CD4-positive, alpha-beta T cell (primary cell): ENCODE measurements at regions not wholly inside any gene's neighbourhood (a gene's known extent, or its start where the extent isn't known, plus 50 kb on each side); places are given as distances from the start of the nearest gene placed in this dataset.

Experiments
- ATAC-seq: fragments of 200-7000 bp; cut with Tn5 transposase; one replicate; pipeline ENCODE4 v1.10.0; 2022; ENCODE audit warnings: mild to moderate bottlenecking; ENCODE audit not compliant: poor library complexity
- CTCF ChIA-PET: fragments of 350-600 bp; sonication (Branson Sonifier 250); formaldehyde crosslinking; loops from one replicate; lab custom pipeline; 2021; ENCODE audit warnings: antibody characterized with exemption, inconsistent platforms; lab: Charles Lee
- POLR2A ChIA-PET: fragments of 350-600 bp; sonication (Branson Sonifier 250); formaldehyde crosslinking; loops from one replicate; lab custom pipeline; 2021; ENCODE audit warnings: antibody characterized with exemption, inconsistent platforms; lab: Charles Lee
- DNase-seq, 14 experiments: peaks; one replicate each; pipeline ENCODE4 v3.0.0-alpha.2; 2013 to 2020; ENCODE audit warnings: mixed read lengths in 2 of 14
- H3K27ac ChIP-seq, 2 donors: one replicate each; pipeline versions ENCODE4 v1.5.1 to v1.7.0; 2013; ENCODE audit warnings: low read length in 2 of 2, low read depth in 1 of 2, mild to moderate bottlenecking in 1 of 2
- H3K27me3 ChIP-seq, 2 experiments: 1 replicate in 1 of 2; 2 replicates in 1 of 2; pipeline versions ENCODE4 v1.6.1 to v1.7.0; 2013; ENCODE audit warnings: low read length in 2 of 2, control low read depth in 1 of 2, mild to moderate bottlenecking in 1 of 2, moderate library complexity in 1 of 2; ENCODE audit not compliant: insufficient read depth in 2 of 2, control insufficient read depth in 1 of 2
- H3K36me3 ChIP-seq: one replicate; pipeline ENCODE4 v1.6.1; 2013; ENCODE audit warnings: low read length, control low read depth; ENCODE audit not compliant: insufficient read depth
- H3K4me1 ChIP-seq: one replicate; pipeline ENCODE4 v1.6.1; 2013; ENCODE audit warnings: low read length, control low read depth; ENCODE audit not compliant: insufficient read depth
- H3K4me3 ChIP-seq: one replicate; pipeline ENCODE4 v1.5.1; 2013; ENCODE audit warnings: mild to moderate bottlenecking, low read length, moderate library complexity
- H3K9me3 ChIP-seq, 2 experiments: 1 replicate in 1 of 2; 2 replicates in 1 of 2; pipeline versions ENCODE4 v1.6.1 to v1.7.0; 2013; ENCODE audit warnings: low read length in 2 of 2, mild to moderate bottlenecking in 2 of 2, control low read depth in 1 of 2, moderate library complexity in 1 of 2; ENCODE audit not compliant: control insufficient read depth in 1 of 2, insufficient read depth in 1 of 2
- H3K27ac Mint-ChIP-seq: one replicate; pipeline ENCODE4 v1.8.0; 2020; ENCODE audit warnings: mixed read lengths
- H3K27me3 Mint-ChIP-seq: one replicate; pipeline ENCODE4 v1.8.0; 2021; ENCODE audit warnings: mixed read lengths
- H3K36me3 Mint-ChIP-seq: one replicate; pipeline ENCODE4 v1.8.0; 2021; ENCODE audit warnings: low read depth, mixed read lengths
- H3K4me1 Mint-ChIP-seq: one replicate; pipeline ENCODE4 v1.8.0; 2021; ENCODE audit warnings: low read depth, mixed read lengths
- H3K4me3 Mint-ChIP-seq: one replicate; pipeline ENCODE4 v1.8.0; 2020; ENCODE audit warnings: mild to moderate bottlenecking, mixed read lengths
- H3K9me3 Mint-ChIP-seq: one replicate; pipeline ENCODE4 v1.8.0; 2020; ENCODE audit warnings: mixed read lengths
- intact Hi-C, 2 experiments: fragments of 100-400 bp; cut with DNase I in 1 of 2; cut with micrococcal nuclease in 1 of 2; formaldehyde crosslinking; loops; one replicate each; pipeline versions ENCODE4 v1.15.1 to v1.9.0; 2023 to 2025; cut with DNase I, micrococcal nuclease
- TF ChIP-seq, protein P1 (sequence below): fragments of 200-600 bp; IDR thresholded peaks from one replicate; pipeline ENCODE4 v1.8.0; 2022; ENCODE audit warnings: antibody characterized with exemption, mild to moderate bottlenecking

DNA sequence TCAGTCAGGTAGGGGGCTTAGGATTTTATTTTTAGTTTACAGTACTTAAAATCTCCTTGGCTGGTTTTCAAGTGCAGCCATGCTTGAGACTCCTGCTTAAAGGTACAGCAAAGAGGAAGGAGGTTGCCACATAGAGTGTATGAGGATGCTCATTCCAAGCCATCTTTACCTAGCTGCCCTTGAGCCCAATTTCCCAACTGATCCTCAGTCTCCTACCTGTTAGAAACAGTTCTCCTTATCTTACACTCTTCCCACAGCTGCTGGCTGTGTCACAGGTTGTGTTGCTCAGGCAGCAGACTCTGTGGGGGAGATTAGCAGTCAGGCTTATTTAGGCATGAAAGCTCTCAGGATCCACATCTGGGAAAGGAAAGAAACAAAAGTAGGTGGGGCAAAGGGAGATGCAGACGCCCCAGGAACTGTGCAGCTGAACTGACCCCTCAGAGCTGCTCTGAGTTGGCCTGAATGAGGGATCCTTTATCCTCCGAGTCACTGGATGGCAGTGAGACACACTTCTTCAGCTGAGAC lies 95.1 kb downstream of the NMUR2 start:
- no peaks in the 10 kb centered on the region for H3K27me3 ChIP-seq
- no peak for DNase-seq
- H3K27me3 Mint-ChIP-seq, result peaks cover 18% of the 10 kb centered on the region
- H3K4me1 ChIP-seq, result no peaks in the 10 kb centered on the region
- ChIA-PET POLR2A (no interaction called here), CTCF (no interaction called here)
- H3K27ac Mint-ChIP-seq, result no peak overlapping the region
- ATAC-seq, result no peak
- H3K9me3 ChIP-seq, result no peaks in the 10 kb centered on the region
- TF ChIP-seq, protein P1, sequence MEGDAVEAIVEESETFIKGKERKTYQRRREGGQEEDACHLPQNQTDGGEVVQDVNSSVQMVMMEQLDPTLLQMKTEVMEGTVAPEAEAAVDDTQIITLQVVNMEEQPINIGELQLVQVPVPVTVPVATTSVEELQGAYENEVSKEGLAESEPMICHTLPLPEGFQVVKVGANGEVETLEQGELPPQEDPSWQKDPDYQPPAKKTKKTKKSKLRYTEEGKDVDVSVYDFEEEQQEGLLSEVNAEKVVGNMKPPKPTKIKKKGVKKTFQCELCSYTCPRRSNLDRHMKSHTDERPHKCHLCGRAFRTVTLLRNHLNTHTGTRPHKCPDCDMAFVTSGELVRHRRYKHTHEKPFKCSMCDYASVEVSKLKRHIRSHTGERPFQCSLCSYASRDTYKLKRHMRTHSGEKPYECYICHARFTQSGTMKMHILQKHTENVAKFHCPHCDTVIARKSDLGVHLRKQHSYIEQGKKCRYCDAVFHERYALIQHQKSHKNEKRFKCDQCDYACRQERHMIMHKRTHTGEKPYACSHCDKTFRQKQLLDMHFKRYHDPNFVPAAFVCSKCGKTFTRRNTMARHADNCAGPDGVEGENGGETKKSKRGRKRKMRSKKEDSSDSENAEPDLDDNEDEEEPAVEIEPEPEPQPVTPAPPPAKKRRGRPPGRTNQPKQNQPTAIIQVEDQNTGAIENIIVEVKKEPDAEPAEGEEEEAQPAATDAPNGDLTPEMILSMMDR, result no peak
- no peaks in the 10 kb centered on the region for H3K9me3 Mint-ChIP-seq
- no peaks in the 10 kb centered on the region for H3K36me3 ChIP-seq
- H3K4me1 Mint-ChIP-seq, result no peaks in the 10 kb centered on the region
- no peak overlapping the region for H3K4me3 ChIP-seq
- intact Hi-C loops, result no loop called here
- no peaks in the 10 kb centered on the region for H3K36me3 Mint-ChIP-seq
- H3K27ac ChIP-seq, result no peak overlapping the region
- no peak overlapping the region for H3K4me3 Mint-ChIP-seq

DNA sequence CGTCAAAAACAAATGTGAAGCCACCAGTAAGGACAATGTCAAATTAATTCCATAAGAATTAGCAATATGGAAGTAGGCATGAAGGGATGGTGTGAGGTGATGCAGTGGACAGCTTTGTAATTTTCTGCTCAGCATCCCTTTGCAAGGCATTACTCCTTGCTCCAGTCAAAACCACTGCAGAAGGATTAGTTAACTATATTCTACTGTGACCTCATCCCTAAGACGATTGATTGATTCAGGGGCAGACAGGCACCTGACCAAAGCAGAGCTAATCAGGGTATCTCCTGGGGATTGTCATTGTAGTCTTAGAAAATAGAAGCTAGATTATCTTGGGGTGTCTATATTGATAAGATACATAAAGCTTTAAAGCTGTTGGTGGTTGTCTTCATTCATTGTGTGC lies 98.7 kb downstream of the NMUR2 start:
- Histone ChIP-seq H3K36me3 (no peaks in the 10 kb centered on the region), H3K27ac (no peak overlapping the region), H3K27me3 (peaks cover 0 to 6% of the 10 kb centered on the region in 2 experiments), H3K4me1 (no peaks in the 10 kb centered on the region), H3K9me3 (no peaks in the 10 kb centered on the region), H3K4me3 (no peak overlapping the region)
- no peak overlapping the region for H3K4me3 Mint-ChIP-seq
- ChIA-PET CTCF (no interaction called here), POLR2A (no interaction called here)
- DNase-seq (no peak), ATAC-seq (no peak)
- no peaks in the 10 kb centered on the region for H3K4me1 Mint-ChIP-seq
- no peaks in the 10 kb centered on the region for H3K9me3 Mint-ChIP-seq
- H3K27me3 Mint-ChIP-seq, result peaks cover 12% of the 10 kb centered on the region
- H3K36me3 Mint-ChIP-seq, result no peaks in the 10 kb centered on the region
- H3K27ac Mint-ChIP-seq, result no peak overlapping the region
- TF ChIP-seq, protein P1, result no peak
- intact Hi-C loops, result no loop called here

DNA sequence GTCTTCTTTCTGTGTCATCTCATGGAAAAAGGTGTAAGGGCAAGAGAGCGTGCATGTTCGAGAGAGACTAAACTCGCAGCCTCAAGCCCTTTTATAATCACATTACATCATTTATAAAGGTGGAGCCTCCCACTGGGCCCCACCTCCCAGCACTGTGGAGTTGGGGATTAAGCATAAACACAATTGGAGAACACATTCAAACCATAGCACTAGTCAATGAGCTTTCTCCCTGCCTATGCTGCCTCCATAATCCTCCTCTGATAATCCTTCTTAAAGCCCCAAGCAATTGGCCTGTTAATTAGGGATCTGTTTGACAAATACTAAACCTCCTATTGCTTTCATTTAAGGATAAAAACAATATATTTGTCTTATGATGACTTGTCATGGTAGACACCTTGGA lies 99.6 kb downstream of the NMUR2 start:
- intact Hi-C loops, result no loop called here
- Mint-ChIP-seq H3K4me1 (no peaks in the 10 kb centered on the region), H3K4me3 (no peak overlapping the region), H3K27ac (no peak overlapping the region), H3K36me3 (no peaks in the 10 kb centered on the region), H3K9me3 (no peaks in the 10 kb centered on the region), H3K27me3 (peaks cover 6% of the 10 kb centered on the region)
- POLR2A ChIA-PET, result no interaction called here
- Histone ChIP-seq H3K4me3 (no peak overlapping the region), H3K27ac (no peak overlapping the region), H3K36me3 (no peaks in the 10 kb centered on the region), H3K27me3 (peaks cover 0 to 6% of the 10 kb centered on the region in 2 experiments), H3K4me1 (no peaks in the 10 kb centered on the region), H3K9me3 (no peaks in the 10 kb centered on the region)
- DNase-seq, result no peak
- no peak for ATAC-seq
- CTCF ChIA-PET, result no interaction called here
- TF ChIP-seq, protein P1, result no peak
